D721Med (cell line): ENCODE measurements at regions not wholly inside any gene's neighbourhood (a gene's known extent, or its start where the extent isn't known, plus 50 kb on each side); places are given as distances from the start of the nearest gene placed in this dataset.

ENCODE experiments used
- DNase-seq: peaks from one replicate; pipeline ENCODE4 v3.0.0; 2011; ENCODE audit warnings: low spot score; ENCODE audit not compliant: insufficient read length
- FAIRE-seq: peaks from 2 replicates; lab custom pipeline; 2011; peaks lifted over from hg19 to GRCh38; lab: Jason Lieb, UNC
- TF ChIP-seq, protein P1 (sequence below): IDR thresholded peaks from 2 replicates; pipeline ENCODE4 v1.5.1; 2012; ENCODE audit warnings: mild to moderate bottlenecking, control low read depth; ENCODE audit not compliant: insufficient read depth; ENCODE audit errors: missing control alignments

GRCh38 chr10:10626734-10627133, 390.9 kb upstream of the CELF2 start:
- DNase-seq = no peak
- FAIRE-seq = no peak
- TF ChIP-seq, protein P1, sequence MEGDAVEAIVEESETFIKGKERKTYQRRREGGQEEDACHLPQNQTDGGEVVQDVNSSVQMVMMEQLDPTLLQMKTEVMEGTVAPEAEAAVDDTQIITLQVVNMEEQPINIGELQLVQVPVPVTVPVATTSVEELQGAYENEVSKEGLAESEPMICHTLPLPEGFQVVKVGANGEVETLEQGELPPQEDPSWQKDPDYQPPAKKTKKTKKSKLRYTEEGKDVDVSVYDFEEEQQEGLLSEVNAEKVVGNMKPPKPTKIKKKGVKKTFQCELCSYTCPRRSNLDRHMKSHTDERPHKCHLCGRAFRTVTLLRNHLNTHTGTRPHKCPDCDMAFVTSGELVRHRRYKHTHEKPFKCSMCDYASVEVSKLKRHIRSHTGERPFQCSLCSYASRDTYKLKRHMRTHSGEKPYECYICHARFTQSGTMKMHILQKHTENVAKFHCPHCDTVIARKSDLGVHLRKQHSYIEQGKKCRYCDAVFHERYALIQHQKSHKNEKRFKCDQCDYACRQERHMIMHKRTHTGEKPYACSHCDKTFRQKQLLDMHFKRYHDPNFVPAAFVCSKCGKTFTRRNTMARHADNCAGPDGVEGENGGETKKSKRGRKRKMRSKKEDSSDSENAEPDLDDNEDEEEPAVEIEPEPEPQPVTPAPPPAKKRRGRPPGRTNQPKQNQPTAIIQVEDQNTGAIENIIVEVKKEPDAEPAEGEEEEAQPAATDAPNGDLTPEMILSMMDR = no peak

- no peak for FAIRE-seq
- no peak for DNase-seq
- TF ChIP-seq, protein P1 = no peak
These were observed 390.3 kb upstream of the CELF2 start for GRCh38 chr10:10627414-10627813.

GRCh38 chr10:10629512-10629911, 388.2 kb upstream of the CELF2 start:
- no peak for FAIRE-seq
- TF ChIP-seq, protein P1 = no peak
- no peak for DNase-seq

DNA sequence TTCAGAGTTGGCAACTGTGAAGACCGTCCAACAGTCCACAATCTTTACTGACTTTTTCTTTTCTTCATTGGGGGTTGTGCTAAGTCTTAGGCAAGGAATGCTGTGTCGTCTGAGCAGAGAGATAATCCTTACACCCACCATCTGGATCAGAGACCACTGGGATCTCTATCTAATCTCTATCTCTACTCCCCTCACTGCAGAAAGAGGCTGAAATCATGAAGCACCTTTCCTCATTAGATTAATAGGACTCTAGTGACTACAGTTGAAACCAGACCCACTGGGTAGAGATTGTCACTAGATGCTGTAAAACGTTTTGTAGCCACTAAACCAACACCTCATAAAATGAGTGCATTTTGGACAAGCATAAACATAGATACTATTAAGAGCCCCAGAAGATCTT, 387.4 kb upstream of the CELF2 start:
- FAIRE-seq = peak; percentile 75
- peak; percentile 27 for DNase-seq
- TF ChIP-seq, protein P1 = no peak

DNA sequence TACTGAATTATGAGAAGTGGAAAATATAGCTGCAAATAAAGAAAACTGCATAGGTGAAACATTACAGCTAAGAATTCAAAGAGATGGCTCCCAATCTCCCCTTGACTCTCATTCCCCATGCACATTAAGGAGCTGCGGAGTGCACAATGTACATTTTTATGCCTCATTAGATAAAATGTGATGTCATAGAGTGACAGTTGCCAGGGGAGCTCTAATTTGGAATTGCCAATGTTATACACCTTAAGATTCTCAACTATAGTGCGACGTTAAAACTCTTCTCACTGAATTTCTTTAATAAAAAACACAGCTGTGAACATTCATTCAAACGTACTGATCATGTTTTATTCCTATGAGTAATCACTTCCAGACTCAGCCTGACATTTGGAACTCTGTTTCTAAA, 386.9 kb upstream of the CELF2 start:
- no peak for DNase-seq
- FAIRE-seq = no peak
- TF ChIP-seq, protein P1 = no peak

GRCh38 chr10:10642189-10642588, 375.5 kb upstream of the CELF2 start:
- TF ChIP-seq, protein P1 = no peak
- FAIRE-seq = no peak
- DNase-seq = no peak

DNA sequence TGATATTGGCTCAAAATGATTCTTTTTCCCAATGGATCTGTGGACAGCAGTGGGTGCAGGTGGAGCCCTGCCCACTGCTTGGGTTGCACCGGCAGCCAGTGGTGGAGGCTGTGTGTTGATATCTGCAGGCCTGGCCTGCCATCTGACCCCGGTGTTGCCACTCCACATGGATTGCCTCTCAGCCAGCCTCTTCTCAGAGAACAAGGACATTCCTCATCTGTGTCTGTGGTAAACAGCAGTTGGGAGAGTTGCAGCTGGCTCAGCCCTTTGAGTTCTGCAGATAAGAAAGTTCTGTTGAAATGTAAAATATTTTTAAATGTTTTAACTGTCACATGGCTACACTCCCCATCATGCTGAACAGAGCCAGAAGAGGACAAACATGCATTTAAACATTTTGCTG, 374.9 kb upstream of the CELF2 start:
- no peak for DNase-seq
- no peak for FAIRE-seq
- TF ChIP-seq, protein P1 = no peak
